ENCODE measurements at regions not wholly inside any gene's neighbourhood (a gene's known extent, or its start where the extent isn't known, plus 50 kb on each side); places are given as distances from the start of the nearest gene placed in this dataset.

DNA sequence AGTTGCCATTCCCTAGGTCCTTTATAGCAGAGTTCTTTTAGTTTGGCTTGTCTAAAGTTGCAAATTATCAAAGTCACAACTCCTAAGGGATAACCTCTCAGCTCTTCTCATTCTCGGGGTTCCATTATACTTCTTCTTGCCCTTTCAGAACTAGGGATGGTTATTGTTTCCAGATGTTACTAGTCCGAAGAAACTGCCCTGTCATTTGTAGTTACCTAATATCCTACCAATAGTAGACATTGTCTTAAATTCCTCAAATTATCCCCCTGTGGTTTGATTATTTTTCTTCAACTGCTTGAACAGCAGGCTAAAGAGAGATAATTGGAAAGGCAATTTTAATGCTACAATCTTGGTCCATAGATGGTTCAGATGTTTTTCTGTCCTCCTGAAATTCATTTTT is 709.8 kb downstream of the KCTD16 start:
- DNase-seq (ENCODE audit: insufficient read length, low spot score): no peak
- TF ChIP-seq, protein P1, sequence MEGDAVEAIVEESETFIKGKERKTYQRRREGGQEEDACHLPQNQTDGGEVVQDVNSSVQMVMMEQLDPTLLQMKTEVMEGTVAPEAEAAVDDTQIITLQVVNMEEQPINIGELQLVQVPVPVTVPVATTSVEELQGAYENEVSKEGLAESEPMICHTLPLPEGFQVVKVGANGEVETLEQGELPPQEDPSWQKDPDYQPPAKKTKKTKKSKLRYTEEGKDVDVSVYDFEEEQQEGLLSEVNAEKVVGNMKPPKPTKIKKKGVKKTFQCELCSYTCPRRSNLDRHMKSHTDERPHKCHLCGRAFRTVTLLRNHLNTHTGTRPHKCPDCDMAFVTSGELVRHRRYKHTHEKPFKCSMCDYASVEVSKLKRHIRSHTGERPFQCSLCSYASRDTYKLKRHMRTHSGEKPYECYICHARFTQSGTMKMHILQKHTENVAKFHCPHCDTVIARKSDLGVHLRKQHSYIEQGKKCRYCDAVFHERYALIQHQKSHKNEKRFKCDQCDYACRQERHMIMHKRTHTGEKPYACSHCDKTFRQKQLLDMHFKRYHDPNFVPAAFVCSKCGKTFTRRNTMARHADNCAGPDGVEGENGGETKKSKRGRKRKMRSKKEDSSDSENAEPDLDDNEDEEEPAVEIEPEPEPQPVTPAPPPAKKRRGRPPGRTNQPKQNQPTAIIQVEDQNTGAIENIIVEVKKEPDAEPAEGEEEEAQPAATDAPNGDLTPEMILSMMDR (IDR thresholded peaks at IDR 0.05; ENCODE audit: insufficient read depth, missing control alignments): no peak
- FAIRE-seq: no peak

DNA sequence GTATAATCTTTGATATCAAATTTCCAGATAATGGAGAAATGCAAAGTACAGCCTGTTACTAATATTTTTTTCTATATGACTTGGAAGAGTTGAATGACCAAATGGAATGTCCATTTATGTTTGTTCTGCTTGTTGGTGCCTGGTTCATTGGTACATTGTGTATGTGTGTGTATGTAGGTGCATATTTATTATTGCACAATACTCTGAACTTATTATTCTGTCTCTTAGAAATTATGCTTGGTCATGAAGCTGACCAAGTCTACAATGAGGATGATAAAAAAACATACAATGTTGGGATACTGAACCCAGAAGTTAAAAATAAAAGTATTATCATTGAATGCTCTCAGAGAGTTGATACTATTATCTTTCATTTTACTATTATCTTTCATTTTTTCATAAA is 706.3 kb downstream of the KCTD16 start:
- FAIRE-seq: no peak
- DNase-seq (ENCODE audit: insufficient read length, low spot score): no peak
- TF ChIP-seq, protein P1 (IDR thresholded peaks at IDR 0.05; ENCODE audit: insufficient read depth, missing control alignments): no peak

DNA sequence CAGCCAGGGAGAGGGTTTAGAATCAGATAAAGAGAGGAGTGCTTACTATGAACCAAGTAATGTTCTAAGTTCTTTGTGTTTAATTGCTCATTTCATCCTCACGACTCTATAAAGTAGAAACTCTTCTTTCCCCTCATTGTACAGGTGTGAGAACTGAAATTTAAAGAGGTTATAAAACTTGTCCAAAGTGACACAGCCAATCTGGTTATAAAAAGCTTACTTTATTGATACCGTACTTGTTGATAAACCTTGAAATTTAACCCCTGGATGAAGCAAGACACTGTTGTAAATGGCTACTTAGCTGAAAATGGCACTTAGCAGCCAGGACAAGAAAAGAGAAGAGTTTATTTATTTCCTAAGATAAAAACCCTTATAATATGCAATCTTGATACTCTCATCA is 702.4 kb downstream of the KCTD16 start:
- TF ChIP-seq, protein P1 (IDR thresholded peaks at IDR 0.05; ENCODE audit: insufficient read depth, missing control alignments): no peak

DNA sequence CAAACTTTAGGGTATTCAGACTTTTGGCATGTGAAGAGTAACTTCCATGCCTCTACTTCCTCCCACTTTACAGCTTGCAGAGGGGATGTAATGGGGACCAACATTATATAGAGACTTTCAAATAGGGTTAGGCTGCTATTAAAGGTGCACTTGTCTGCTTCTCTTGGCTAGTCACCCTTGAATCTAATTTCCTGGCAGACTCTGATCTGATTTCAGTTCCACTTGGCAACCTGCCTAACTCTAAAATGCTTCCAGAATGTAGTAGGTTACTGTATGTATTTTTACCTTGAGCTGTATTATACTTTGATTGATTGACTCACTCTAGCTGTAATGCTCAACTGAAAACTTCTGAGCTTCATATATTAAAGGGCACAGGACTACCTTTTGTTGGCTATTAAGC is 693.4 kb downstream of the KCTD16 start:
- FAIRE-seq (no peak), DNase-seq (ENCODE audit: insufficient read length, low spot score) (no peak)

More for the DNA sequence above, 702.4 kb downstream of the KCTD16 start:
- no peak for FAIRE-seq
- DNase-seq (ENCODE audit: insufficient read length, low spot score): no peak

DNA sequence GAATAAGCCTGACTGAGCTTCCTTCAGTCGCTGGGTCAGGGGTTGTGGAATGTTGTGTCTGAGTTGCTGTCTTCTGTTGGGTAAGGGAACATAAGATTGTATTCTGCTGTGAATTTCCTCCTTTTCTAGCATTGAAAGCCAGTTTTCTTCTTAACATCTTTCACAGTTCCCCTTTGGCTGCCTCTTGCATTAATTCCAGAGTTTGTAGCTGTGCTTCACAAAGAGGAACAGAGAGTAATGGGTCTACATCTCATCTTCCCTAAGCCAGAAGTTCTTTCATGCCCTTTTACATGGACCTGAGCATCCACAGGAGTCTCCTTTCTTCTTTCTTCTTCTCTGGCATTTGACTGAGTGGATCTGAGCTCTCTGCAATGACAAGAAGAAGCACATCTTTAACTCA is 686.8 kb downstream of the KCTD16 start:
- no peak for FAIRE-seq
- TF ChIP-seq, protein P1 (IDR thresholded peaks at IDR 0.05; ENCODE audit: insufficient read depth, missing control alignments): no peak
- no peak for DNase-seq (ENCODE audit: insufficient read length, low spot score)

More for the DNA sequence above, 693.4 kb downstream of the KCTD16 start:
- TF ChIP-seq, protein P1 (IDR thresholded peaks at IDR 0.05; ENCODE audit: insufficient read depth, missing control alignments): no peak

DNA sequence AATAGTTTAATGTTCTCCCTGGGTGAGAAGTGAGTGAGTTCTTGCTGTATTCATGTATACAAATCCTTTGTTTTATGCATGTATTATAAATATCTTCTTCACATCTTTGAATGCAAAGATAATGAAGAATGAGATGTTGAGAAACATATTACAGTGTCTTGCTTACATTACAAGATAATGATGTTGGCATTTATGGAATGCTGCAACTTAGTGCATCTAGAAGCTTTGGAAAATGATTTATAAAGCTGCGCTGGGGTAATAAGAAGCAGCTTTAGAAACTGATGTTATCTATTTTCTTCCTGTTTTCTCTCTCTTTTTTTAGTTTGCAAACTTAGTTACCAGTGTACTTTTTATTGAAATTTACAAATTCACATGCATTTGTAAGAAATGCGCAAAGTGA is 673.4 kb downstream of the KCTD16 start:
- TF ChIP-seq, protein P1 (IDR thresholded peaks at IDR 0.05; ENCODE audit: insufficient read depth, missing control alignments): no peak
- FAIRE-seq (no peak), DNase-seq (ENCODE audit: insufficient read length, low spot score) (no peak)

DNA sequence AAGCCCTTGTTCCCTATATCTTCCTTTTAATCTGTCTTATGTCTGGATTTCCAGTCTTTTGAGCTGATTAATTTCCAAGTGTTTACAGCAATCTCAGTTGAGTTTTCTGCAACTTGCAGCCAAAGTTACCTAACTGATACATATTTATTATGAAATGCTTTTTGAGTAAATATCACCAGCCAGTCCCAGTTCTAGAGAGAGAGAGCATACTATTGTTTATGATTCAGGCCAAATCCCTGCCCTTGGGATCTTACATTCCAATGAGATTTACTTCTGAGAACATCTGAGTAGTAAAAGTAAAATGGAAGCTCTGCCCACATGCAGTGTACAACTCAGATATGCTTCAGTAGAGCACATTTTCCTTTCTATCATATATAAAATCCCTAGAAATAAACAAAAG is 661.7 kb downstream of the KCTD16 start:
- DNase-seq (ENCODE audit: insufficient read length, low spot score) (no peak), FAIRE-seq (peak; percentile 82)
- TF ChIP-seq, protein P1 (IDR thresholded peaks at IDR 0.05; ENCODE audit: insufficient read depth, missing control alignments): no peak
